ENCODE measurements at regions not wholly inside any gene's neighbourhood (a gene's known extent, or its start where the extent isn't known, plus 50 kb on each side); places are given as distances from the start of the nearest gene placed in this dataset.

- DNase-seq: no peak
Observed at GRCh38 chr16:86171329-86171728, 272.4 kb downstream of the IRF8 start.

GRCh38 chr16:86175816-86176215 is 276.9 kb downstream of the IRF8 start:
- no peak for DNase-seq

GRCh38 chr16:86176462-86176861 is 277.5 kb downstream of the IRF8 start:
- no peak for DNase-seq

GRCh38 chr16:86180244-86180643 is 281.3 kb downstream of the IRF8 start:
- no peak for DNase-seq

- DNase-seq: no peak
Observed at GRCh38 chr16:86180780-86181179, 281.8 kb downstream of the IRF8 start.

GRCh38 chr16:86181526-86181925 is 282.6 kb downstream of the IRF8 start:
- no peak for DNase-seq

GRCh38 chr16:86184185-86184584 is 285.2 kb downstream of the IRF8 start:
- DNase-seq: no peak

- no peak for DNase-seq
Observed at GRCh38 chr16:86185089-86185488, 286.1 kb downstream of the IRF8 start.

GRCh38 chr16:86186313-86186712 is 287.4 kb downstream of the IRF8 start:
- DNase-seq: no peak

GRCh38 chr16:86189934-86190333 is 291.0 kb downstream of the IRF8 start:
- no peak for DNase-seq

GRCh38 chr16:86191663-86192062 is 292.7 kb downstream of the IRF8 start:
- no peak for DNase-seq

- DNase-seq: no peak
Observed at GRCh38 chr16:86193528-86194193, 294.7 kb downstream of the IRF8 start.

- no peak for DNase-seq
Observed at GRCh38 chr16:86195863-86196630, 297.1 kb downstream of the IRF8 start.

- no peak for DNase-seq
Observed at GRCh38 chr16:86196687-86197391, 297.9 kb downstream of the IRF8 start.

- no peak for DNase-seq
Observed at GRCh38 chr16:86198206-86199118, 299.5 kb downstream of the IRF8 start.

- DNase-seq: no peak
Observed at GRCh38 chr16:86199182-86199581, 300.2 kb downstream of the IRF8 start.

- DNase-seq: no peak
Observed at GRCh38 chr16:86199871-86200695, 301.1 kb downstream of the IRF8 start.

- no peak for DNase-seq
Observed at GRCh38 chr16:86200722-86201121, 301.8 kb downstream of the IRF8 start.

- DNase-seq: no peak
Observed at GRCh38 chr16:86201746-86202145, 302.8 kb downstream of the IRF8 start.

- DNase-seq: no peak
Observed at GRCh38 chr16:86202267-86202666, 303.3 kb downstream of the IRF8 start.

- no peak for DNase-seq
Observed at GRCh38 chr16:86202760-86203426, 303.9 kb downstream of the IRF8 start.

All from NCI-H2029 treated with DMSO at 0.1 percent for 48 hours (cell line).